ENCODE measurements at regions not wholly inside any gene's neighbourhood (a gene's known extent, or its start where the extent isn't known, plus 50 kb on each side); places are given as distances from the start of the nearest gene placed in this dataset.

GRCh38 chr2:155235710-155236109 lies 537.2 kb downstream of the KCNJ3 start:
- no peak for DNase-seq

- DNase-seq = peak; percentile 15
Observed at GRCh38 chr2:155223781-155224406, 525.4 kb downstream of the KCNJ3 start.

- DNase-seq = no peak
Observed at GRCh38 chr2:155218945-155219344, 520.5 kb downstream of the KCNJ3 start.

GRCh38 chr2:155218292-155218924 lies 519.9 kb downstream of the KCNJ3 start:
- no peak for DNase-seq

GRCh38 chr2:155215037-155215707 lies 516.7 kb downstream of the KCNJ3 start:
- DNase-seq = no peak

GRCh38 chr2:155209696-155210450 lies 511.4 kb downstream of the KCNJ3 start:
- no peak for DNase-seq

GRCh38 chr2:155203178-155203577 lies 504.7 kb downstream of the KCNJ3 start:
- DNase-seq = no peak

GRCh38 chr2:155200753-155201152 lies 502.3 kb downstream of the KCNJ3 start:
- no peak for DNase-seq

GRCh38 chr2:155190342-155190741 lies 491.8 kb downstream of the KCNJ3 start:
- no peak for DNase-seq

- DNase-seq = no peak
Observed at GRCh38 chr2:155178921-155179320, 480.4 kb downstream of the KCNJ3 start.

GRCh38 chr2:155176345-155176744 lies 477.9 kb downstream of the KCNJ3 start:
- DNase-seq = no peak

- no peak for DNase-seq
Observed at GRCh38 chr2:155169317-155169716, 470.8 kb downstream of the KCNJ3 start.

- no peak for DNase-seq
Observed at GRCh38 chr2:155162494-155162893, 464.0 kb downstream of the KCNJ3 start.

GRCh38 chr2:155161314-155161713 lies 462.8 kb downstream of the KCNJ3 start:
- no peak for DNase-seq

GRCh38 chr2:155157711-155158110 lies 459.2 kb downstream of the KCNJ3 start:
- no peak for DNase-seq

- no peak for DNase-seq
Observed at GRCh38 chr2:155157065-155157464, 458.6 kb downstream of the KCNJ3 start.

- no peak for DNase-seq
Observed at GRCh38 chr2:155151945-155152344, 453.4 kb downstream of the KCNJ3 start.

- DNase-seq = no peak
Observed at GRCh38 chr2:155151472-155151871, 453.0 kb downstream of the KCNJ3 start.

GRCh38 chr2:155145758-155146229 lies 447.3 kb downstream of the KCNJ3 start:
- no peak for DNase-seq

GRCh38 chr2:155141418-155141817 lies 442.9 kb downstream of the KCNJ3 start:
- no peak for DNase-seq

GRCh38 chr2:155125585-155126230 lies 427.2 kb downstream of the KCNJ3 start:
- no peak for DNase-seq

GRCh38 chr2:155115846-155116245 lies 417.4 kb downstream of the KCNJ3 start:
- peak; percentile 52 for DNase-seq

GRCh38 chr2:155111070-155111469 lies 412.6 kb downstream of the KCNJ3 start:
- DNase-seq = no peak

Data from NCI-H1105 (cell line).